ENCODE measurements at regions not wholly inside any gene's neighbourhood (a gene's known extent, or its start where the extent isn't known, plus 50 kb on each side); places are given as distances from the start of the nearest gene placed in this dataset.
"Not testable (repeated sequence)": the region's sequence is repeated elsewhere in the genome, so short reads cannot be mapped to it uniquely, and the experiment has no call there.

DNA sequence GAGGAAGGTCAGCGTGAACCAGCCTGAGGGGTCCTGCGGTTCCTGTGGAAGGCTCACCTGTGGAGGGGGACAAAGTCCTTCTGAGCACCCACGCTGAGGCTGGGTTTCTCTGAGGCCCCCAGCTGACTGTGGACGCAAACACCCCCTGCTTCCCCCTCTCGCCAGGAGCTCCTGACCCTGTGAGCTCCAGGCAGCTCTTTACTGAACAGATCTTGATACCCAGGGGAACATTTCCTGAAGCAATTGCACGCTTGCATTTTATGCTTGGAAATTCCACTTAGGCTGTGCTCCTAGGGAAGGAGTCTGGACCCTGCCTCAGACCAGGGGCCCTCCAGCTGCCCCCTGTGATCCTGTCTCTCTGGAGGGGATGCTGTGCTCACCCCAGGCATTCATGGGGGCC lies 454.2 kb upstream of the B3GAT1 start:
- DNase-seq = no peak

DNA sequence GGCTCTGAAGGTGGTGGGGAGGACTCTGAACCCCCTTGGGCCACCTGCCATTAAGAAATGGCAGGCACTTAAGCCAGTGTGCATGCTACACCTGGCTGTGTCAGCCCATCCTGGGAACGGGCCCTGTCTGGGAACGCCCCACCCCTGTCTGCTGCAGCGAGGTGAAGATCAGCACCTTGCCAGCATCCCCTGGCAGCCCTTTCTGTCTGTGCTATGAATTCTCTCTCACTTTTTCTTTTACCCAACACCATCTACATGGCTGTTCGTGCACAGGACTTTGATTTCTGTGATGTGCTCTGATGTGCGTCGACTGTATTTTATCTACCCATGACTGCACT lies 452.9 kb upstream of the B3GAT1 start:
- DNase-seq = no peak

DNA sequence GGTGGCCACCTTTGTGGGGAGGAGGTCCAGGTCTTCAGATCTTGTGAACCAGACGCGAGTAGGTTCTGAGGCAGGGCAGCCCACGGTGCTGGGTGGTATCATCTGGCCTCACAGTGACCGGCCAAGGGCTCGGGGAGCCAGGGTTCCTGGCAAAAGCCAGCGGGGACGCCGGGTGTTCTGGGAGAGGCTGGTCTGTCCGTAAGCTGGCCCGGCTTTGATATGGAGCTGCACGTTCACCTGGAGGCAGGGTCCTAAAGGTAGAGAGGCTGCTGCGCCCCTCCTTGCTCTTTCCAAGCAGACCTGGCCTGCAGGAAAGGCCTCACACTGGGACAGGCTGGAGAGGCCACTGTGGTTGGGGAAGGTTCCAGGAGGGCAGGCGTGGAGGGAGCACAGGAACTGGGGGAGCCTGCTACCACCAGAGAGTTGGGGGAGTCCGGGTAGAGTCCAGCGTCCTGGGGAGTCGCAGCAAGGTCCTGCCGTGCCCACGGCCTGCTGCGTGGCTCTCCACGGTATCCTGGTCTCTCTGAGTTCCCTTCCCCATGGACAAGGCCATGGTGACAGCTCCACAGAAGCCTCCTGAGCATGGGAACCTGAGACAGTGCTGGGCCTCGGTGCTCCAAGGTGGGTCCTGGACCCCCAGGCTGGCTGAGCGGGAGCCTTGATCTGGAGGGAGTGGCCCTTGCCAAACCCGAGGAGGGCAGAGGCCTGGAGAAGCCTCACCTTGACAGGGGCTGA lies 452.4 kb upstream of the B3GAT1 start:
- DNase-seq = no peak

DNA sequence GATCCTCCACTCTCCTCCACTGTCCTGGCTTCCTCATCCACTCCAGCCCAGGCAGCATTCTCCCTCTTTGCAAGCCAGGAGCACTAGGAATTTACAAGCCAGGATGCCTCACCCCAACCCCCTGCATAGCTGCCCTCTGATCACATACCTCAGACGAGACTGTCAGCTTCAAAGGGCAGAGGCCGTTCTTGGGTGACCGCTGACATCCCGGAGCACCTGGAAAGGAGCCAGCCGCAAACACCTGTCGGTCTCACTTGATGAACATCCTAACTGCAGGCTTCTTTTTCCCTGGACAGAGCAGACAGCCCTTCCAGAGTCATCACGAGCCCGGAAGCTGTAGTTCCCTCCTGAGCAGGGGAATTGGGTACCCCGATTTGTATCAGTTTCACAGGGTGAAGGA lies 451.3 kb upstream of the B3GAT1 start:
- no peak for DNase-seq

DNA sequence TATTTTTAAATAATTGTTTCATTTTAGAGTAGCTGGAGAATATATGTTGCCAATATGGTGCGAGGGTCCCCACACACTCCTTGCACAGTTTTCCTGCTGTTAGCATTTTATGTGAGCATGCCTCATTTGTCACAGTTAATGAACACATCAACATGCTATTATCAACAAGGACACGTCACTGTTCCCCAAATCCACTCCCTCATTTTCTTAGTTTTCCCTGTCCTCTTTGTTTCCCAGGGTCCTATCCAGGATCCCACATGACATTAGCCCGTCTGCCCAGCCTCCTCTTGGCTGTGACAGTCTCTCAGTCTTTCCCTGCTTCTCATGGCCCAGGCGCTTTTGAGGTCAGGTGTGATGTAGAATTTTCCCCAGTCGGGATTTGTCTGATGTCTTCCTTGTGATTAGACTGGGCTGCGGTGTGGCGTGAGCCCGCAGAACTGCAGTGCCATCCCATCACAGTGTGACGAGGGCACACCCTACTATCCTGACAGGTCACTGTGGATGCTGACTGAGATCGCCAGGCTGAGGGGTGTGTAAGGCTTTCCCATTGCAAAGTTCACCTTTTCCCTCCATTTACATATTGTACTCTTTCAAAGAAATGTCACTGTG lies 450.6 kb upstream of the B3GAT1 start:
- no peak for DNase-seq

DNA sequence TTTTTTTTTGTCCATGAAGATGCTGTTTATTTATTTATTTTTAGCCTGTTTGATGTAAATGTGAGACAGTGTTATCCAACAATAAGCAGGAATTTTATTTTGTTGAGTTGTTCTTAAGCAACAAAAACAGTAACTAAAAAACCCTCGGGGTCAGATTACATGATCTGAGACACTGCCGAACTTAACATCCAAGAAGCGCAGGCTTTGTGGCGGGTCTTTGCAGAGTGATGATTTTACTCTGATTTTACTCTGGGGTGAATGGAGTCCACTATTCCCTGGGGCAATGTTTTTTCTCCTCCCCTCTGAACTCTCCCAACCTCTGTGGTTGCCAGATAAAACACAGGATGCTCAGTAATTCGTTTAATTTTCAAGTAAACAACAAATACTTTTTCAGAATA lies 450.1 kb upstream of the B3GAT1 start:
- peak; percentile 23 for DNase-seq

DNA sequence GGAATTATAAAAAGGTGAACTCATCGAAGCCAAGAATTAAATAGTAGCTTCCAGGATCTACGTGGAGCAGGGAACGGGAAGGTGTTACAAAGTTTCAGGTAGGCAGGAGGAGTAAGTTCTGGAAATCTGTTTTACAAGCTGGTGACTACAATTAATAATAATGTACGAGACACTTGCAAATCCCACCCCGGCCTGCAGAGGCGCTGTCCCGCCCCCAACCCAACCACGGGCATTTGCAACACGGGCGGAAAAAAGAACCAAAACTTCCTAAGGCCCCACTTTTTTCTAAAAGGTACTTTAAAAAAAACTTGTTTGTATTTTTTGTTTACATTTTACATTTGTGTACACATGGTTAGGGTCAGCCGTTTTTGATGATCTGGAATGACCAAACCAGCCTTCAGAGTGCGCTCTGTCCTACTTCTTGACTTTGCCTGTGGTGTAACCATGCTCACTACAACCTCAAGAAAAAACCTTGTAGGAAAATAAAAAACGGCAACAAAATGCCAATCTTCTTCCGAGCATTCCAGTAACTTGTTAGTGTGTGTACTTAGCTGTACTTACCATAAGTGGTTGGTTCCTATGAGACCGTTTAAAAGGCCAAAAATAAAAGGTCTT lies 449.6 kb upstream of the B3GAT1 start:
- no peak for DNase-seq

DNA sequence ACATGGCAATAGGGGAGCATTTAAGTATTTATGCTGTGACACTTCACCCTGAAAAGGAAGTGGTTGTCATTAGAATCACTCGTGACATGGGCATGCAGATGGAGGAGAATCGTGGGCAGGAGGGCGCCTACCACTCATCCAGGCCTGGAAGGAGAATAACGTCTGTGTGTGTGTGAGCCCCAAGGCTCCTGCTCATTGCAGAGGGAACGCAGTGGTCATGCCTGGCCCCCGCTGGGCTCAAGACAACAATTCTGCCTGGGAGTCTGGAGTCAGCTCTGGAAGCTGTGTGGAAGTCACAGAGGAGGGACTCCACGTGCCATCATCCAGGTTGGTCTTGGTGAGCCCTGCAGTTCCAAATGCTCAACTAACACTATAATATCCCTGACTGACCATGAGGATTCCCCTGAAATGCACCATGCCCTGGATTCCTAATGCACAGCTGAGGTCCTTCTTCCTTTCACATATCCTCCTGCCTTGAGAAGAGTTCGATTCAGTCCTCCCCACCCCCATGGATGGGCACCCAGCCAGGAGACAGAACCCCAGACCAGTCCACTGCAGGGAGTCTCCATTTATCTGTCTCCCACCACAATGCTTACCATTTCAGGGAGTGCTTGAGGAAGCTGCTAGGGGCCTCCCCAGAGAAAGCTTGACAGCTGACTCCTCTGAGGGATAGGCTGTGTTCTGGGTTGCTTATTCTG lies 446.9 kb upstream of the B3GAT1 start:
- DNase-seq = no peak

DNA sequence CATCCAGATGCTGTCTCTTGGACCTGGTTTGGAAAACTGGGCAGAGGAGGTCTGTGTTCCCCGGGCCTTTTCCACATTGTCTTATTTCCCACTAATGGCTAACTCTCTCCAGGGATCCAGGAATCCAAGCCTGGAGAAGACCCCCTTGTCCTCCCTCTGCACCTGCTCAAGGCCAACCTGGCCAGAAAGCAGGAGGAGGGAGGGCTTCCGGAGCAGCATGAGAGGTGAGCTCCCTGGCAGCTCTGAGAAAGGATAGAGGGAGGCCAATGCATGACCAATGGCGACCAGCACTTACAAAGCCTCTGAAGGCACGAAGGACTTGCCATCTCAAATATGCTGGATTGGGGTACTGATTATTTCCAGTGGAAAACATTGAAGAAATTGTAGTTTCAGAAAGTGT lies 445.0 kb upstream of the B3GAT1 start:
- DNase-seq = no peak

DNA sequence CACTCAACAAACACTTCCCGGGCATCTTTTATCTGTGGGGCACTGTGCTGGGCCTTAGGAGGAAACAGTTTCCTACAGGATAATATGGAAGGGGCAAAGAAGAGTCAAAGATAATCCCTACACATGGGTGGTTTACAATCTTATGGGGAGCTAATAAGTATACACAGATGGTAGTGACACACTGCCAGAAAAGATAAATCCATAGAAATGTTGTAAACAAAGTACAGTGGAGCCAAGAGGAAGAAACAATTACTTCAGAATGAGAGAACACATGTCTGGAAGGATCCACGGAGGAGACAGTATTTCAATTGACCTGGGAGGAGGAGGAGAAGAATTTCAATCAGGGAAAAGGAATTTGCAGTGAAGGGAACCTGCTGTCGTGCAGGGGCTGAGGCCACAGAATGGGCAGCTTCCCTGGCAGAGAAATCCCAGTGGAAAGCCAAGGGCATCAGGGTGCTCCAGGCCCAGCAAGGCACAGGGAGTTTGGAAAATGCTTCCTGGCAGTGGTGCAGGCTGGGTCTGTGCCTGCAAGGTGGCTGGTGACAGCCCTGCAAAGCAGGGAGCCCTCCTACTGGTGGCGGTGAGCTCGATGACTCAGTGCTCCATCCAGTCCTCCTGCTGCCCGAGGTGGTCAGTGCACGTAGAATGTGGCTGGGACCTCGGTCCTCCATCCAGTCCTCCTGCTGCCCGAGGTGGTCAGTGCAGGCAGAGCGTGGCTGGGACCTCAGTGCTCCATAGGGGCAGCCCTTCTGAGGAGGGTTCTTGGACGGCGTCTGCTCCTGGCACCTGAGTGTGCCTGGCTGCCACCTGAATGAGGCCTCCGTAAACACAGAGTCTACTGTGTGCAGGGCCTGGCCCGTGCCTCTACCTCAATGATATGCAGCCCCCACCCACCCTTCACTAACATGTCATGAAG lies 444.3 kb upstream of the B3GAT1 start:
- peak; percentile 81 for DNase-seq

DNA sequence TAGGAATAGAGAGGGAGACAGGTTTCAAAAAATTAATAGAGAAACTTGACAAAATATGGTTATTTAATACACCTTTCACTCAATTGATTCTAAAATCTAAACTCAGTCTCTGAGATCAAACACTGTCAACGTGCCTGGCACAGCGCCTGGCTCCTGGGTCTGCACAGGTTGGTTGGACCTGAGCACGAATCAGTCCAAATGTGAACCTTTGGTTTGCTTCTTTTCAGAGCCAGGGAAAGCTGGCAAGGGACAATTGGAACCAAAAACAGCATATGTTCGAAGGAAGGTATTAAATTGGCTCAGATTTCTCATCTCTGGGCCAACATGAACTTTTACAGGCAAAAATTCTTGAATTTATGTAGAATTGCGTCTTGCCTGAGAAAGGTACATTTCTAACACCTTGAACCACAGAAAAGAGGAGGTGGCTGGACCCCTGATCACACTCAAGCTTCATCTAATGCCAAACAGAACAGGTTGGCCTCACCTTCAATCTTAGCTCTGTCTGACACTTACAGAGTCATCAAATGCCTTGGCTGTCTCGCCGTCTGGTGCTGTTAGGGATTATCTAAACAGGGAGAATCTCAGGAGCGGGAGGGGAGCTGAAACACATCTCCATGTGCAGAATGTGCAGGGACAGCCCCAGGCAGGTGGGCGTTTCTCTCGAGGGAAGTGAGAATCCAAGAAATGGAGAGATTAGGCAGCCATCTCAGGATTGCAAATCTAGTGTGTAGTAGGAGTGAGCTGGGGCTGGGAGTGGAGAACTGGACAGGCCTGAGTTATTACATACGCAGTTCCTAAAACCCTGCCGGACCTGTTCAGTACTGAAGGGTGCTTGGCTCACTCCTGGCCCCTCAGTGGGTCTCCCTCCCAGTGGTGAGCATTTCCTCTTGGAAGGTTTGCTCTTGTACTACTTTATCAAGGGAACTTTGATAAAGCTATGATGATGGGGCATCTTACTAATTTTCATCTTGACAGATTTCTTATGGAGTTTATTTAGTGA lies 442.2 kb upstream of the B3GAT1 start:
- no peak for DNase-seq

DNA sequence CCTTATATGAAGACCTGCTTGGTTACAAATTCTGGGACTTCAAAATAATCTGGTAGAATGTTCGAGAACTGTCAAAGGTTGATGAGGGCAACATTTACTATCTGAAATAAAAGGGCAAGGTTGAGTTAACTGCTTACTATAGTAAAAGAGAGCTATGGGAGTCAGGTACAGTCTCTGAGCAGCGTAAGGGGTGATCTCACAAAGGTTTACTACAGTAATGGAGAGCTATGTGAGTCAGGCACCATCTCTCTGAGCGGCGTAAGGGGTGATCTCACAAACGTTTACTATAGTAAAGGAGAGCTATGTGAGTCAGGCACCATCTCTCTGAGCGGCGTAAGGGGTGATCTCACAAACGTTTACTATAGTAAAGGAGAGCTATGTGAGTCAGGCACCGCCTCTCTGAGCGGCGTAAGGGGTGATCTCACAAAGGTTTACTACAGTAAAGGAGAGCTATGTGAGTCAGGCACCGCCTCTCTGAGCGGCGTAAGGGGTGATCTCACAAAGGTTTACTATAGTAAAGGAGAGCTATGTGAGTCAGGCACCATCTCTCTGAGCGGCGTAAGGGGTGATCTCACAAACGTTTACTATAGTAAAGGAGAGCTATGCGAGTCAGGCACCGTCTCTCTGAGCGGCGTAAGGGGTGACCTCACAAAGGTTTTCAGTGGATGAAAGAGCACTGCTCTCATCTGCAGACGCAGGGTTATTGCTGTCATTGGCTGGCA lies 439.6 kb upstream of the B3GAT1 start:
- not testable (repeated sequence) for DNase-seq

DNA sequence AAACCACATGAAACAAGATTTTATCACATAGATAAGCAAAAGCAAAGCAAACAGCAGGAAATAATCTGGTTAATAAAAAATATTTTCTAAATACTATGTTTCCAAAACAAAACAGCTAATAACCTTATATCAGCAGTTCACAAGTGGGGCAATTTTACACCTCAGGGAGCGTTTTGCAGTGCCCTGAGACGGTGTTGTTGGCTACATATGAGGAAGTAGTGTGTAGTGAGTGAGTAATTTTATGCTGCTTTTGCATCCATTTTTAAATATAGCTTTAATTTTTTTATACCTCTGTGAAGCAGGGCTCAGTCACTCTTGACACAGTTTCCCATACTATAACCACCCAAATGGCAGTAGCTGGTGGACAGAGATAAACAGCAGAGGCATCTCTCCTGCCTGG lies 438.5 kb upstream of the B3GAT1 start:
- DNase-seq = no peak

DNA sequence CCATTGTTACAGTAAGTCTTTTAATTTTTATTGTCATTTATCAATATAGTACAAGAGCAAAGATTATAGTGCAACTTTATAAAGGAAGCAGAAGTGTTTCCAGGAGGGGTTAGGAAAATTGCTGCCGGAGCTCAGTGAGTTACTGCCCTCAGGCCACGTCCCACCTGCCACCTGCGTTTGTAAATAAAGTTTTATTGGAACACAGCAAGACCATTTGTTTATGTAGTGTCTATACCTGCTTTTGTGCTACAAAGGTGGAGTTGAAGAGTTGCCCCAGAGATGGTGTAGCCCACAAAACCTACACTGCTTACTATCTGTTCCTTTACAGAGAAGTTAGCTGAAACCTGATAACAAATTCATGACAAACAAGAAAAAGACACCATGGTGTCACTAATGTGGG lies 437.8 kb upstream of the B3GAT1 start:
- DNase-seq = no peak

DNA sequence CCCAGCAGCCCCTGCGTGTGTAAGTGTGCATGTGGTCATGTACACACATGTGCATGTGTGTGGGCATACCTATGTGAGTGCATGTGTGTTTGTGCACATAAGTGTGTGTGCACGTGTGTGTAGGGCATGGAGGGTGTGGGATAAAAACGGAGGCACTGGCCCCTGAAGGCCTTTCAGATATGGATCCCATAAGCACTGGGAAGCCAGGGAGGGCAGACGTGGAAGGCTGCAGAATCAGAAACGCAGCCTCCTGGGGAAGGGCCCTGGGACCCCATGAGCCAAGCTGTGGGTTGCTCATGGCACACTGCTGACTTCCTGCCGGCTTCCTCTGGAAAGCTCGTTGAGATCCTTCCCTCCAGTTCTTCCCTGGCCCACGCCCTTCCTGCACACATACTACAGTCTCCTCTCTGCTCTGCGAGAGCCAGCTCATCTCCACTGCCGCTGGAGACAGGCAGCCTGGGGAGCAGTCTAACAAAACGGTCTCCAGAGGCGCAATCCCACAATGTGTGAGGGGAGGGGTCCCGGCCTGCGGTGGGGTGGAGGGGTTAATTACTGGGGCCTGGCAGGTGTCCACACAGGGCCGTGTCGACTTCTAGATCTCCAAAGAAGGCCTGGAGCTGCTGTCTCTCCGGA lies 435.2 kb upstream of the B3GAT1 start:
- DNase-seq = no peak

DNA sequence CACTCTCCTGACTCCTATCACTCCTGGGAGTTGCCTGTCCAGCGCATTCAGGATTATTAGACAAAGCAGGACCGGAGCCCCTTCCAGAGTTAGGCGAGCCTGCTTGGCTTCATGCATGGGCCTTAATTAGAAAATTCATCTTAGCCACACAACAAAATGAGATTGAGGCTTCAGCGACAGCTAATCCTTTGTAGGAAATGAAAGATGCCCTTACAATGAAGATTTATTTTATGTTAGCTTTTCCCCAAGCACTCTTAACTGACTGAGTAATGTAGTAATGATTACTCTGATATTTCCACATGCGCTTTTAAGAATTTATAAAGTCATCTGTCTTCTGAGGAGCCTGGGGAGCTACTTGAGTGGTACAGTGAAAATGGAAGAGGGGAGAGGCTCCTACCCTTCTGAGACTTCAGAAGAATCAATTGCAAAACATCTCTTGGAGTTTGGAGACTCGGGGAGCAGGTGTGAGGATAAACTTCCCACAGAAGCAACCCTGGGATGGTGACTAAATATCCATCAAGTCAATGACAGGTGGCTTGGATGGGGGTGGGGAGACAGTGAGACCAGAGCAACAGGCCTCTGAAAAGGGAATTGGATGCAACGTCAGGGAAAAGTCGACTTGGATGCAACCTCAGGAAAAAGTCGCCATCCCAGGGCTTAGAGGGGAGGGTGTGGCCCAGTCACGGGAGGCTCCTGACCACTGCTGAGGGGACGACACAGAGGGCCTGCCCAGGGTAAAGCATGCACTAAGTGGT lies 434.5 kb upstream of the B3GAT1 start:
- DNase-seq = no peak

DNA sequence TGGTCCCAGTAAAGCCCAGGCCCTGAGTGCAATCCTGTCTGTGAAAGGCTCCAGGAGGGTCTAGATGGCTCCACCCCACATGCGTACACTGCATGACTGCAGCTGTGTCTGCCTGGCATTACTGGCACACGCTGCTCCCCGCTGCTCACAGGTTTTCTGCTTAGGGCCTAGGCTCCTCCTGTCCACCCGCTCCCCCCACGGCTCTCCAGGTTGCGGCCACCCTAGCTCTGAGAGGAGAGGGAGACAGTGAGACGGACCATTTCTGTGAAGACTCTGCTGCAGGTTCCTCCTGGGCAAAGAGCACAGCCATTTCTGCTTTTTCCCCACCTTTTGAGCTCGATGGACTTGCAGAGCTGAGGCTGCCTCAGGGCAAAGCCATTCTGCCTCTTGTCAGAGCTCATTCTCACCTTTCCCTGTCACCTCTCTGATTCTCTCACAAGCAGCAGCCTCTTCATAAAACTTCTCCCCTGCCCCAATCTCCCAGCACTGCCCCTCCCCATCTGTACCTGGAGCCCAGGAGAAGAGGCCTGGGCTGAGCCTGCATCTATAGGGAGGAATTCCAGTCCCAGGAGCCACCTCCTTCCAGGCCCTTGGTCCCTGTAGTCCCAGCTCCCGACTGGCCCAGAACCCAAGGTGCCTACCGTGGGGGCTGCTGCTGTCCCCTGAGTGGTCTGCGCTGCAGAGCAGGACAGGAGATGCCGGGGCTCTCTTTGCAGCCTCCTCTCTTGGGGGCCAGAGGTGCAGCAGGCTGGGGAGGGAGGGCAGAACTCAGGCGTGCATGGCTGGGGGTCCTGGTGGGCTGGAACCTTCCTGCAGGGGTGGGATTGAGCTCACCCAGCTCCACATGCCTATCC lies 433.7 kb upstream of the B3GAT1 start:
- no peak for DNase-seq

DNA sequence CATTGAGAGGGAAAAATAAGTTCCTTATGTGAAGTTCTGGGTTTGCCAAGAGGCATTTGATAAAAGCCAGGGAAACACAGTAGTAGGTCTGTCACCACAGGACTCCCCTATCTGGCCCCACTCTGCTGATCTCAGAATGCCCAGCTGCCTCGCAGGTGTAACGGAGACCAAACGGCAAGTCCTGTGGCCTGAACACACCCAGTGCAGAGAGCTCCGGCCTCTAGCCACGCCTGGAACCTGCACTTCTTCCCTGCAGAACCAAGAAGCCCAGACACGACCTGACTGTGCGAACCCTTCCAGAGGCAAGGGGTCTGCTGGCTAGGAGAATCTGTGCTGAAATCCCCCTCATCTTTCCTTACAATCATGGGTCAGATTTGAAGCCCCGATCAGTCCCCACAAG lies 432.8 kb upstream of the B3GAT1 start:
- no peak for DNase-seq

Data from skin of body (tissue), 1 donor.